KMS-11 (cell line): ENCODE measurements at regions not wholly inside any gene's neighbourhood (a gene's known extent, or its start where the extent isn't known, plus 50 kb on each side); places are given as distances from the start of the nearest gene placed in this dataset.

ENCODE experiments used
- H2AFZ ChIP-seq: fragments of 200-600 bp; sonication (generic); 2 replicates; pipeline ENCODE4 v1.6.1; 2016; ENCODE audit warnings: antibody characterized with exemption, mixed run types, low read depth
- H3K27ac ChIP-seq: fragments of 200-600 bp; sonication (generic); 2 replicates; pipeline ENCODE4 v1.6.1; 2016; ENCODE audit warnings: mild to moderate bottlenecking, mixed run types
- H3K27me3 ChIP-seq: fragments of 200-600 bp; sonication (generic); 2 replicates; pipeline ENCODE4 v1.6.1; 2017; ENCODE audit warnings: mild to moderate bottlenecking, low read depth, mixed run types, moderate library complexity; ENCODE audit not compliant: insufficient read depth
- H3K36me3 ChIP-seq: fragments of 200-600 bp; sonication (generic); 2 replicates; pipeline ENCODE4 v1.6.1; 2017; ENCODE audit warnings: mild to moderate bottlenecking, mixed run types; ENCODE audit not compliant: insufficient read depth
- H3K4me1 ChIP-seq: fragments of 200-600 bp; sonication (generic); 2 replicates; pipeline ENCODE4 v1.6.1; 2016; ENCODE audit warnings: mild to moderate bottlenecking, low read depth, mixed run types; ENCODE audit not compliant: poor library complexity, severe bottlenecking
- H3K4me2 ChIP-seq: fragments of 200-600 bp; sonication (generic); 2 replicates; pipeline ENCODE4 v1.7.0; 2016; ENCODE audit warnings: mild to moderate bottlenecking, mixed run types
- H3K4me3 ChIP-seq: fragments of 200-600 bp; sonication (generic); IDR thresholded peaks from 2 replicates; pipeline ENCODE4 v1.6.1; 2017; ENCODE audit warnings: low read depth, low read length, mixed read lengths; ENCODE audit not compliant: insufficient read depth
- H3K79me2 ChIP-seq: fragments of 200-600 bp; sonication (generic); 2 replicates; pipeline ENCODE4 v1.6.1; 2016; ENCODE audit warnings: low read depth, mixed run types; ENCODE audit not compliant: insufficient read depth
- H3K9ac ChIP-seq: fragments of 200-600 bp; sonication (generic); 2 replicates; pipeline ENCODE4 v1.6.1; 2016; ENCODE audit warnings: mild to moderate bottlenecking, mixed run types
- H4K20me1 ChIP-seq: fragments of 200-600 bp; sonication (generic); 2 replicates; pipeline ENCODE4 v1.6.1; 2016; ENCODE audit warnings: mild to moderate bottlenecking, mixed run types; ENCODE audit not compliant: insufficient read depth
- TF ChIP-seq, protein P1 (sequence below): fragments of 200-600 bp; sonication (generic); conservative IDR thresholded peaks from 2 replicates; pipeline ENCODE4 v1.6.1; 2017; ENCODE audit warnings: low read depth, mild to moderate bottlenecking, antibody characterized with exemption, low read length, moderate library complexity, mixed read lengths

DNA sequence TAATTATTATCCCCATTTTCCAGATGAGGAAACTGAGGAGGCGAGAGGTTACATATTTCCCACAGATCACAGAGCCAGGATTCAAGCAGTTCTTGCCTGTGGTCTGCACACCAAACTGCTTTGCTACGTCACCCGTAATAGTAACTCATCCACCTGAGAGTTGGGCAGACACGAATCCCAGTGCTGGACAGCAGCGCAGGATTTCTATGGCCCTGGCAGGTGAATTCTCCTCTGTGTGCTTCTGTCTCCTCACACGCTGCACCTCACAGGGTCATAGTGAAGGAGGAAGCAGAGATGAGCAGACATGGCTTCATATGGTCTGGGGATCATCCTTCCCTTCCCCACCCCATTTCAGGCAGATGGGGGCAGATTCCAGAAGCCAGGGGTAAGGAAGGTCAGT, 127.0 kb upstream of the LRFN2 start:
- H4K20me1 ChIP-seq: no peaks in the 10 kb centered on the region
- no peak overlapping the region for H3K4me2 ChIP-seq
- no peaks in the 10 kb centered on the region for H3K4me1 ChIP-seq
- no peak overlapping the region for H3K4me3 ChIP-seq
- H3K79me2 ChIP-seq: no peaks in the 10 kb centered on the region
- no peaks in the 10 kb centered on the region for H3K27me3 ChIP-seq
- H3K27ac ChIP-seq: no peak overlapping the region
- TF ChIP-seq, protein P1, sequence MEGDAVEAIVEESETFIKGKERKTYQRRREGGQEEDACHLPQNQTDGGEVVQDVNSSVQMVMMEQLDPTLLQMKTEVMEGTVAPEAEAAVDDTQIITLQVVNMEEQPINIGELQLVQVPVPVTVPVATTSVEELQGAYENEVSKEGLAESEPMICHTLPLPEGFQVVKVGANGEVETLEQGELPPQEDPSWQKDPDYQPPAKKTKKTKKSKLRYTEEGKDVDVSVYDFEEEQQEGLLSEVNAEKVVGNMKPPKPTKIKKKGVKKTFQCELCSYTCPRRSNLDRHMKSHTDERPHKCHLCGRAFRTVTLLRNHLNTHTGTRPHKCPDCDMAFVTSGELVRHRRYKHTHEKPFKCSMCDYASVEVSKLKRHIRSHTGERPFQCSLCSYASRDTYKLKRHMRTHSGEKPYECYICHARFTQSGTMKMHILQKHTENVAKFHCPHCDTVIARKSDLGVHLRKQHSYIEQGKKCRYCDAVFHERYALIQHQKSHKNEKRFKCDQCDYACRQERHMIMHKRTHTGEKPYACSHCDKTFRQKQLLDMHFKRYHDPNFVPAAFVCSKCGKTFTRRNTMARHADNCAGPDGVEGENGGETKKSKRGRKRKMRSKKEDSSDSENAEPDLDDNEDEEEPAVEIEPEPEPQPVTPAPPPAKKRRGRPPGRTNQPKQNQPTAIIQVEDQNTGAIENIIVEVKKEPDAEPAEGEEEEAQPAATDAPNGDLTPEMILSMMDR: no peak
- no peaks in the 10 kb centered on the region for H3K36me3 ChIP-seq
- no peak overlapping the region for H3K9ac ChIP-seq
- no peak overlapping the region for H2AFZ ChIP-seq

DNA sequence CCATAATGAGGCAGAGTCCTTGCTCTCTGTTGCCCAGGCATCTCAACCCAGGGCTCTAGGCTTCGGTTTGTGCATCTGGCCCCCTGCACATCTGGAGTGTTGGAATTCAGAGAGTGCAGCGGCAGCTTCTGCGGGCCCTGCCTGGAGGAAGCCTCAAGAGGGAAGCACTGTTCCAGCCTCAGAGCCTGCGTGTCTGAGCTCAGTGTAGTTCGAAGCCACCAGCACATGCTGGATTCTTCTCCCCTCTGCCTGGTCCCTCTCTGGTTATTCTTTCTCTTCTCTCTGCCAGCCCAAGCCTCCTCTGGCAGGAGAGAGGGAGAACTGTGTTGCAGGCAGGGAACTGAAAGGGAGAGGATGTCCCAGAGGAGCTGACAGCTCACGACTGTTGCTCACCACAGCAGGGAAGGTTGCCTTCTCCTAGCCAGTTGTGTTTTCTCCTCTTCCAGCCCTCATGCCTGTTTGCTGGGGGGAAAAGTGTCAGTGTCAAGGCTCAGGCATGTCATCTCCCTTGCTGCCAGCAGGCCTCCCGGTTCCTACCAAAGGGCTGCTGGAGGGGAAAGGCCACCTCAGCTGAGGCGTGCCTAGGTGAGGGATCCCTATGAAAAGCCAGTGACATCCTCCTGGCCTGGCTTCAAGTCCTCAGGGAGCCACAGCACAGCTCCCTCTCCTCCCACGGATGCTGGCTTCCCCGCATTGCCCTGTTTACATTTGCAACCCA, 126.0 kb upstream of the LRFN2 start:
- Histone ChIP-seq H3K79me2 (no peaks in the 10 kb centered on the region), H3K27me3 (no peaks in the 10 kb centered on the region), H3K36me3 (no peaks in the 10 kb centered on the region), H3K9ac (no peak overlapping the region), H3K4me1 (no peaks in the 10 kb centered on the region), H2AFZ (no peak overlapping the region), H4K20me1 (no peaks in the 10 kb centered on the region), H3K27ac (no peak overlapping the region), H3K4me3 (no peak overlapping the region), H3K4me2 (no peak overlapping the region)
- TF ChIP-seq, protein P1: no peak

DNA sequence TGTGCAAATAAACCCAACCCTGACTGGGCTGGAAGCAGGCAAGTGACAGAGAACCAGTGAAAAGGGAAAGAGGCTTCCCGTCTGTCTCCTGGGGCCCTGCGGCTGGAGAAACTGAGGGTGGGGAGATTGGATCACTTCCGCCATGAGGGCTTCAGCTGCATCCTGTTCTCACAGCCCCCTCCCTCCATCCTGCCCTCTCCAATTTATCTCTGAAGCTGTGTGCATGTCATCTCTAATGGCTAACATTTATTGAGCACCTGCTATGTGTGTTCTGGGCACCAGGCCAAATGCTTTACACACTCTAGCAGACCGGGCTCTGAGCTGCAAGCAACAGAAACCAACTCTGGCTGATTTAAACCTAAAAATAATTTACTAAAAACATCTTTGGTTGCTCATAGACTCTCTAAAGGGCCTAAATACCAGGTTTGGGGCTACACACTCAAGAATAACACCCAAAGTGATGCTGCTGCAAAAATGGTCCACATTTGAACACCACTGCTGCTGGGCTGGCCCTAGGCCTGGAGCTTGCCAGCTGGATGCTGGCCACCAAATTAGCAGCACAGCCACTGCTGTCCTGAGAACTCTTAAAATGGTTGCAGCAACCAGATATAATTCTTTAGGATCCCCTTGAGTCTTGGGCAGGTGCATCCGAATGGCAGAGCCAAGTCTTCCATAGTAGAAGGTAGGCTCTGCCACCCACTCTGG, 123.6 kb upstream of the LRFN2 start:
- H3K27ac ChIP-seq: no peak overlapping the region
- H4K20me1 ChIP-seq: no peaks in the 10 kb centered on the region
- H3K27me3 ChIP-seq: no peaks in the 10 kb centered on the region
- no peaks in the 10 kb centered on the region for H3K36me3 ChIP-seq
- TF ChIP-seq, protein P1: no peak
- no peak overlapping the region for H3K9ac ChIP-seq
- H3K4me3 ChIP-seq: no peak overlapping the region
- H3K4me2 ChIP-seq: no peak overlapping the region
- no peak overlapping the region for H2AFZ ChIP-seq
- H3K4me1 ChIP-seq: no peaks in the 10 kb centered on the region
- H3K79me2 ChIP-seq: no peaks in the 10 kb centered on the region

DNA sequence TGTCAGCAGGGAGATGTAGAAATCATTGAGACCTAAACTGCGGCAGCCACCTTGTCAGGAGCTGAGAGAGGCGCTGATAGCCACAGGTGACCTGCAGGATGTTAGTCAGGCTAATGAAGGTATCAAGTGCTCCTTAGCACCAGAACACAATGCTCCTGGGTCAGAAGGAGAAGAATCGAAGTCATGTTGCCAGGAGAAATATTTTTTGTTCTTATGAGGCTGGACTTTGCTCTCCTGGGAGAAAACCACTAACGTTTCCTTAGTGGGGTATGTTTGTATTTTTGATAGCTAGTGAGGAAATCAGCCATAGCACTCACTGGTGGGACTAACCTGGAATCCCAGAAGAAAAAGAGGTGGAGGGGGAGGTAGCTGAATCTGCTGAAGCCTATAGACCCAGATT, 120.9 kb upstream of the LRFN2 start:
- TF ChIP-seq, protein P1: no peak
- Histone ChIP-seq H2AFZ (no peak overlapping the region), H3K27ac (no peak overlapping the region), H4K20me1 (no peaks in the 10 kb centered on the region), H3K36me3 (no peaks in the 10 kb centered on the region), H3K4me3 (no peak overlapping the region), H3K4me2 (no peak overlapping the region), H3K9ac (no peak overlapping the region), H3K27me3 (no peaks in the 10 kb centered on the region), H3K4me1 (no peaks in the 10 kb centered on the region), H3K79me2 (no peaks in the 10 kb centered on the region)
